ENCODE measurements at regions not wholly inside any gene's neighbourhood (a gene's known extent, or its start where the extent isn't known, plus 50 kb on each side); places are given as distances from the start of the nearest gene placed in this dataset.

- DNase-seq: no peak
These were observed 159.3 kb downstream of the BCOR start for GRCh38 chrX:39938466-39938865.

DNA sequence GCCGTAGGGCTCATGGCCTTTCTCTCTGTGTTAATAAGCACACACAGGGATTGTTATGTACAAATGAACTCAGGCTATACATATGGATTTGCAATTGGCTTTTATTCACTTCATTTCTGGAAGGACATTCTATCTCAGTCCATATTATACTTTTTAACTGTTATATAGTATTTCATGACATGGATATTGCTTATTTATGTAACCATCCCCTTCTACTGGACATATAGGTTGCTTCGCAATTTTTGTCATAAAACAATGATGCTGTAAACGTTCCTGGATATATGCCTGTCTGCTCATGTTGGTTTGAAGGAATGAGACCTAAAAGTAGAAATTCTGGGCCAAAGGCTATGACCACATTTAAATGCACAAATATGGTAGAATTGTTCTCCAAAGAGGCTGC, 158.1 kb downstream of the BCOR start:
- no peak for DNase-seq

- DNase-seq: no peak
These were observed 156.3 kb downstream of the BCOR start for GRCh38 chrX:39941332-39941920.

DNA sequence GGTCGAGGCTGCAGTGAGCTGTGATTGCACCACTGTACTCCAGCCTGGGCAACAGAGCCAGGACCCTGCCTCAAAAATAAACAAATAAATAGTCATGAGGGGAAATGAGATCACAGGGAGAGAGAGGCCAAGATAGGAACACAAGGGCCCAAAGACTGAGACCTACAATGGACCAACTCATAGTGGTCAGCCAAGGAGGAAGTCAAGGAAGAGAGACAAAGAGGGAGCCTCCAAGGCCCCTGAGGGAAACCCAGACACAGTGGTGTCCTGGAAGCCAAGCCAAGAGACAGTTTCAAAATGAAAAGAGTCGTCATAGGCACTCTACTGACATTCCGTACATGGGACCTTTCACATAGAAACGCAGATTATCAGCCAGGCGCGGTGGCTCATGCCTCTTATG, 153.3 kb downstream of the BCOR start:
- DNase-seq: no peak

GRCh38 chrX:39945709-39946108, 152.0 kb downstream of the BCOR start:
- DNase-seq: no peak

GRCh38 chrX:39946822-39947221, 150.9 kb downstream of the BCOR start:
- DNase-seq: no peak

DNA sequence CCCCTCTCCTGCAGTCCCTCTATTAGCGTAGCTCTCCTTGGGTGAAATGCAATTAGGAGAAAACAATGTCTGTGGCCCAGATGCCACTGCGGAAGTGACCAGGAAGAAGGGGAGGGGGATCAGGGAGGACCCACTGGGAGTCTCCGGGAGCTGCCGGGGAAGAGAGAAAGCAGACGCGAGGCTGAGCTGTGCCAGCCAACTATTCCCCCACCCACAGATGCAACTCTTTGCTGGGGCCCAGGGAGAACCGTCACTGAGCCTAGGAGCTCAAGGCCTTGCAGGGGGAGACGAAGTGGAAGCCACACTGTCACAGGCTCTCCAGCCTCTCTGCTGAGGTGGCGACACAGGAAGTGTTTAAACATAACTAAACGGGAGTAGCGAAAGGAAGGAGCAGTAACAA, 149.2 kb downstream of the BCOR start:
- DNase-seq: no peak

DNA sequence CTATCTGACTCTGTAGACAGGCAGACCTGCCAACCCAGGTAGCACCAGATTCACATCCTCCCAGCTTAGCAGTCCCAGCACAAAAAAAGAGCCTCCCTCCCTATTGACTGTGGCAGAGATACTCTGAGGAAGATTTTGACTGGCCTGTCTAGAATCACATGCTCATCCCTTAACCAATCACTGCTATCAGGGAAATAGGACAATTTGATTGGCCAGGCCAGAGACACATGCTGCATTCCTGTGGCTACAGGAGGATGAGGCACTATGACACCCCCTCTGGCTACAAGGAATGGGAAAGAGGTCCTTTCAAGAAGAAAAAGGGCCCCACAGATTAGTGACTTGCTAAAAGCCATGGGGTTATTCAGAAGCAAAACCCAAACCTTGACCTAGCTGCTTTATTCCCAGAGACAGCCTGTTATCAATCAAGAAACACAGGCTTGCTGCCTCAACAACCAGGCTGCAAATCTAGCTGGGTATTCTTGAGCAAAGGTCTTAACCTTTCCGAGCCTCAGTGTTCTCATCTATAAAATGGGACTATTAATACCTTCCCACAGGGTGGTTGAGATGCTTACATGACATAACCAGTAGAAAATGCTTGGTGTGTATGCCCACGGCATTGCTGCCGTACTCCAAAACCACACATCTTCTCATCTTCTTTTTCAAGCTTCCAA, 147.6 kb downstream of the BCOR start:
- DNase-seq: no peak

DNA sequence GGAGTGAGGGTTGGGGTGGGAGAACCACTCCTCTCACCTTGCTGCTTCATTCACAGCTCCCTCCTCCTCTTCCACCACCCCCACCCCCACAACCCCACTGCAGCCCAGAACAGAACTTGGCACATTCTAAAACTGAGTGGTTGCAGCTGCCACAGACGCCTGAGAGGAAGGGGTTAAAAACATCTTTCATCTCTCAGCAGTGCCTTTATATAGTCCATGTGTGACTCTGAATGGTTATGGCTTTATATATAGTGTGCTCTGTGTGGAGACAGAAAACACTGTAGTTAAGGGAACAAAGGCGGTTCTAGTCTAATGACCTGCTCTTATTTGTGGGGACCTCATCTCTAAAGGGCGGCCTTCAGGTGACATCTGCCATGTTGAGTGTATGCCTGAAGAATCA, 144.8 kb downstream of the BCOR start:
- DNase-seq: no peak

DNA sequence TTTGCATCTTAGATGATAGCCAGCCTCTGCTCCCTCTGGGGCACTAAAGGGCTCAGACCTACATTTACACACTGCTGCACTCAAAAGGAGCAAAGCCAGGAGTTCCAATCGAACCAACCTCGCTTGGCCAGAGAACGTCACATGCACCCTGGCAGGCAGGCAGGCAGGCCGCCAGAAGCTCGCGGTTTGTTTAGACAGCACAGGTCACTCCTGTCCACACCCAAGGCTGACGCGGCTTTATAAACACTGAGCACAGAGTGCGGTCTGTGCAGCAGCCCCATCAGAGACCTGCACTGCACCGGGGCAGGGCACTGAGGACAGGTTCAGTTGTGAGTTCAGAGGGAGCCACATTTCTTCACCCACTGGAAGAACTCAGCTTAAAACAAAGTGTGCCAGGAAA, 143.9 kb downstream of the BCOR start:
- DNase-seq: no peak

GRCh38 chrX:39954851-39955250, 142.9 kb downstream of the BCOR start:
- no peak for DNase-seq

GRCh38 chrX:39955625-39956024, 142.1 kb downstream of the BCOR start:
- peak; percentile 24 for DNase-seq

- DNase-seq: no peak
These were observed 140.9 kb downstream of the BCOR start for GRCh38 chrX:39956803-39957394.

GRCh38 chrX:39957816-39958566, 139.8 kb downstream of the BCOR start:
- DNase-seq: no peak

DNA sequence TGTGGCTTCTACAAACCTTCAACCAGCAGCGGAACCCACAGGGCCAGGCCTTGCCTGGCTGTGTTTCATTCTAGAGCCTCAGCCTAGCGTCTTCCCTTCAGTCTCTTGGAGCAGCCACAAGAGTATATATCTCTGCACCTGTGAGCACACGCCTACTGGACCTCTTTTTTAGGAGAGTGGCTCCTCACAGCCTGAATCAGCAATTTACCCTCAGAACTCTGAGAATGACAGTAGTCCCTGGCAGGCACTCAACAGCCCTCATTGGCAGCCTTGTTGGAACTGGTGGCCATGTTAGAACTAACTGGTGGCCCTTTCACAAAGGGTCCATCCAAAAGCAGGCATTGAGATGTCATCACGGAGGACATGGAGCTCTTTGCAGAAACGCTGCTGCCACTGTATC, 138.9 kb downstream of the BCOR start:
- DNase-seq: no peak

DNA sequence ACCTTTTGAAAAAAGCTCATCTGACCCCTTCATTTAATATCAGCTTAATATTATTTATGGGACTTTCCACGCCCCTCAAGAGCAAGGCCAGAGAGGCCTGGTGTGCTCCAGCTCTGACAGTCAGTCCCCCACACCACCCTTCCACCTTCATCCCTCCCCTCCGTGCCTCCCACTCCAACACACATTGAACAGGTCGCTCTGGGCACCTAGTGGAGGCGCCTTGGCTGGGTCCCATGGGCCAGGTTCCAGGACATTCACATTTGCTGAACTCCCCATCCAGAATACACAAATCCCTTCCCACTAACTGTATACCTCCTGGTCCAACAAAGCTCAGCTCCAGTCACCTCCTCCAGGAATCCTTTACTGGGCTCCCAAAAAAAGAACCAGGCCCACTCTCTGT, 137.5 kb downstream of the BCOR start:
- DNase-seq: no peak

DNA sequence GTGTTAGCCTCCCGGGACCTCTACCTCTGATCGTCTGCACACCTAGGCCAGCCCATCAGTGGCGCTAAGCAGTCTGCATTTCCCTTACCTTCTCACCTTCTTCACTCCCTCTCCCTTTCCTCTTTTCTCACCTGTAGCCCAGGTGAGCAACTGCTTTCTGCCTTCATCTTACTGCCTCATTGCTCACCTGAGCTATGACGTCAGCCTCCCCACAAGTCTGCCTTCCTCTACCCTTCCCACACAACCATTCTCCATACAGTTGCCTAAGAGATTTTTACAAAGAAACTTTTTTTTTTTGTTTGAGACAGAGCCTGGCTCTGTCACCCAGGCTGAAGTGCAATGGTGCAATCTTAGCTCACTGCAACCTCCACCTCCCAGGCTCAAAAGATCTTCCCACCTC, 136.3 kb downstream of the BCOR start:
- DNase-seq: no peak

DNA sequence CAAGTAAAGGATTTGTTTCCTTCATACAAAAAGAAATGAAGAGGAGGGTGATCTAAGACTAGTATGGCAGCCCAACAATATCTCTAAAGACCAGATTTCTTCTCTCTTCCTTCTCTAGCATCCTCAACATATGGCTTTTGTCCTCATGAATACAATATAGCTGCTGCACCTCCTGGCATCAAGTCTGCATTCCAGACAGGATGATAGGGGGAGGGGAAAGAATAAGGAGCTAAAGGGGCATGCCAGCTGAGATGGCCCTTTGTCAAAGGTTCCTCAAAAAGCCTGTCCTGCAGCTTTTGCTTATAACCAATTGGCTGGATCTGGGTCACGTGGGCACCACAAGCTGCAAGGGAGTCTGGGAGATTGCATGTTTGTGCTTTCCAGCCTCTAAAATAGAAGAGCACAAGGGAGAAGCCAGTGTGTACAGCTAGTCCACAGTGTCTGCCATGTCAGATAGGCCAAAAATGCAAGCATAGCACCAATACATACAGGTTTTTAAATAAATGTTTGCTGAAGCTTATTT, 132.6 kb downstream of the BCOR start:
- no peak for DNase-seq

GRCh38 chrX:39966176-39966575, 131.6 kb downstream of the BCOR start:
- DNase-seq: peak; percentile 20

GRCh38 chrX:39967348-39967747, 130.4 kb downstream of the BCOR start:
- DNase-seq: peak; percentile 30

DNA sequence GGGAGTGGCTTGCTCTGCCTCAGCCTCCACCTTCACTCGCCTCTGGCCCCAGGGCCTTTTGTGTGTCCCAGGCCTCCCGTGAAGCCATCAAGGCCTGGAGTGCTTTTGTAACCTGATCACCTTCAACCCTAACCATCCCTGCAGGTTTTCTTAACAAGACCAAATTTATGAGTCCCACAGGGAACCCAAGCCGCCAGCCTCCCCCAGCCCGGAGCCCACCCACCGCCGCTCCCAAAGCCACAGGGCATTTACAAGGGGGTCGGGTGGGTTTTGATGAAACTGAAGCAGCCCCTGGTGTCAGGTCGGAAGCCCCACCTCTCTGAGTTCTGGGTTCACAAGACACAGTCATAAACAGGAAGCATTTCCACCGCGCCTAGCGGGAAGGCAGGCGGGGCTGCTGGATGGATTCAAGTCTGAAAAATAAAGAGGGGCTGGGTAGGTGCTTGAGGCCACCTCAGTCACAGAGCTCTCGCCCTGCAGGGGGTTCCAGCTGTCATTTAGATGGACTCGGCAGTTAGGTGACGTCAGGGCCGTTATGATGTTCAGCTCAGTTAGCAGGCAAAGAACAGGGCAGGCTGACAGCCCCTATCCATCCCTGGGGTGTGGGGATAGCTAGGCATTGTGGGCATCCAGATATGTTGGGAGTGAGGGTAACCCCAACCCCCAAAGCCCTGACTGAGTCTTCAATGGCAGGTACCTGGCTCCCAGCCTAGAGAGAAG, 128.5 kb downstream of the BCOR start:
- peak; percentile 70 for DNase-seq

- DNase-seq: no peak
These were observed 127.8 kb downstream of the BCOR start for GRCh38 chrX:39969819-39970504.

All from NCI-H2171 treated with DMSO at 0.1 percent for 48 hours (cell line).